HG02571 (cell line): ENCODE measurements at regions not wholly inside any gene's neighbourhood (a gene's known extent, or its start where the extent isn't known, plus 50 kb on each side); places are given as distances from the start of the nearest gene placed in this dataset.
A peak's percentile ranks its signal among the peaks of the same experiment; 100 is the strongest.
"Not testable (repeated sequence)": the region's sequence is repeated elsewhere in the genome, so short reads cannot be mapped to it uniquely, and the experiment has no call there.

Experiments used
- ATAC-seq: cut with Tn5 transposase; IDR thresholded peaks from one replicate; pipeline ENCODE4 v1.9.1; 2021; ENCODE audit warnings: mild to moderate bottlenecking, moderate library complexity; ENCODE audit not compliant: unreplicated experiment

DNA sequence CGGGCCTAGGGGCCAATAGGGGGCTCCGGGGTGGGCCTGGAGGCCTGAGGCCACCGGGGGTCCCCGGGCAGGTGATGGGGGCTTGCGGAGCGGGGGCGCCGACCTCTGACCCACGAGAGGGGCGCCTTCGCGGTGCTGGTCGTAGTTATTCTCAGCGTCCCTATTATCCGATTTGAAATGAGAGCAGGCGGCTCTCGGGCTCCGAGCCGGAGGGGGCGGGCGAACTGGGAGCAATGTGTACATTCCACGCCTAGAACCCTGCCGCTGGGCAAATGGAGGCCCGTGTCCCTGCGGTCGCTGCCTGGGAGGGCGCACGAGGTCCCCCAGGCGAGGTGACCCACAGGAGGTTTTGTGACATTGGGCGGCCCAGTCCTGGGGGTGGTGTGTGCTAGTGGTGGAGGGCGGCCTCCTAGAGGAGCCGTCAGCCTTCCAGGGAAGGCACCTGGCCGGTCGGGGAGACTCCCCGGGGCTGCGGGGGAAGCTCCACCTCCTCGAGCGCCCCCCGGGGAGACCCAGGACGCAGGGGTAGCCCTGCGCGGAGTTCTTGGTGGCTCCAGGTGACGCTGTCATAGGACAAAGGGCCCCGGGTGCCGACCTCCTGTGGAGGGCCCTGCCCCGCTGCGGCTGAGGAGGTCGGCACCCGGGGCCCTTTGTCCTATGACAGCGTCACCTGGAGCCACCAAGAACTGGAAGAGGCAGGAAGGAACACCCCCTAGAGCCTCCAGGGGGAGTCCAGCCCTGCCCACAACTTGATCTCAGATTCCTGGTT lies 102.6 kb upstream of the PRKX start:
- no peak for ATAC-seq

DNA sequence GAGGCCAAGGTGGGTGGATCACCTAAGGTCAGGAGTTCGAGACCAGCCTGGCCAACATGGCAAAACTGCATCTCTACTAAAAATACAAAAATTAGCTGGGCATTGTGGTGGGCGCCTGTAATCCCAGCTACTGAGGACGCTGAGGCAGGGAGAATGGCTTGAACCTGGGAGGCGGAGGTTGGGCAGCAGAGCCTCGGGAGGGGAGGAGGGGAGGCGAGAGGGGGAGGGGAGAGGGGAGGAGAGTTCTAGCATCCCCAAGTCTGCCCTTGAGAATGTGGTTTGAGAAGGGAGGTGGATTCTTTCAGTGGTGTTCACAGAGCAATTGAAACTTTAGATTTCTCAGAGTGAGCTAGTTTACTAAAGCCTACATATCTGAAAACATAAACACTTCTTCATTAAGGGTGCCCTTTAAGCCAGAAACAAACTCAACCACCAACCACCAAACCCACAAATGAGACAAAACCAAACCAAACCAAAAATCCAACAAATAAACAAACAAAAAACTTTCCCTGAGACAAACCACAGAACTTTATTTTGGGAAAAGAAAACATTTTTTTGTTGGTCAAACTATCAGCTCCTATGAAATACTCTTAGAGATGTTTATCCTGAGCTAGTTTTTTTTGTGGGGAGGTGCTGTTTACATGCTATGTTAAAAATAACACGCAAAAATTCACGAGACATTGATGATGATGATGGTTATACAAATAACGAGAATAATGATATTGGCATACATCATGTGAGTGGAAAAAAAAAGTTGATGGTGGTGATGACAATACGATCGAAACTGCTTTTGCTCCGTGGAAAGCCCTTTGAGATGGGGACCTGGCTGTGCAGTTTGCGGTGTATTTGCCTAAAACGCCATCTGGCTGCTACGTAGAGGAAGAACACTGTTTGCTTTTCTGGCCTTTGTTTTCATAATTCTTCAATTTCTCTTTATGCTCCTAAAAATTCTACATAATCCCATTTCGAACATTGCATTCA lies 98.2 kb upstream of the PRKX start:
- ATAC-seq: peak; percentile 15

DNA sequence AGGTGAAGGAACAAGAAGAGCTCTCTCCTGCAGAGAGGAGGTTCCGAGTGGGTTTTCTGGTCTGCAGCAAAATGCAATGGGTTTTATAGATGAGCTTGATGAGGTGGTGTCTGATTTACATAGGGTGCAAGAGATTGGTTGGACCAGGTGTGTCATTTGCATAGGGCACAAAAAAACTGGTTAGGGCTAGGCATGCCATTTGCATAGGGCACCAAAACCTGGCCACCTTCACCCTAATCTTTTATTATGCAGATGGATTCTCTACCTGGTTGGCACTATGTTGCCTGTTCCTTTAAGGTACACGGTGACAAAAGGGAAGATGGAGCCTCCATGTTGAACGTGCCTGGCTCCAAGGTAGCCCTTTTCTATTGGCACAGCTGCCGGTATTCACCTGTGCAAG lies 94.5 kb upstream of the PRKX start:
- ATAC-seq: no peak

DNA sequence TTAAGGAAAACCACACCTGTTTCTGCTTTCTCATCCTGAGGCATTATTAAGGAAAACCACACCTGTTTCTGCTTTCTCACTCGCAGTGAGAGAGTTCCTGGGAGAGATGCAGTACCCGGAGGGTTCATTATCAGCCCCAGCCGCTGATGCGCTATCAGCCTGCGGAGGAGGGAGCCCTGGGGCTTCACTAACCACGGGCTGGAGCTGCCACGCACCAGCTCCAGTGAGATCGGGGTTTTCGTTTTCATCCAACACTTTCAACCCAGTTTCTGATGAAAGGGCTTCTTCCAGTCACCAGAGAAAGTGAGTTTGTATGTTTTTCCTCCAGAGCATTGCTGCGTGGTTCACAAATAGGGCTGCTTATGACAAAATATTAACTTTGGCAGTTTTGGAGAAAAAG lies 93.2 kb upstream of the PRKX start:
- no peak for ATAC-seq

DNA sequence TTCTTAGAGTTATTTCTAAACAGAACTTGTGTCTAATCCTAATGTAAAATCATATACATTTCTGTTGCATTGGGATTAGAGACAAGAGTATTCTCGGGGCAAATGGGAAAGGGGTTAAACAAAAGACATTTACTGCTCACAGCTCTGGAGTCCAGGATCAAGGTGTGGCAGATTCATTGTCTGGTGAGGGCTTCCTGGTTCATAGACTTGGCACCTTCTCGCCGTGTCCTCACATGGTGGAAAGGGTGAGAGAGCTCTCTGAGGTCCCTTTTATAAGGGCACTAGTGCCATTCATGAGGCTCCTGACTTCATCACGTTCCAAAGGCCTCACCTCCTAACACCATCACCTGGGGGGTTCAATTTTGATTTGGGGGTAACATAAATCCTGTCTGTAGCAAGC lies 90.3 kb upstream of the PRKX start:
- no peak for ATAC-seq

DNA sequence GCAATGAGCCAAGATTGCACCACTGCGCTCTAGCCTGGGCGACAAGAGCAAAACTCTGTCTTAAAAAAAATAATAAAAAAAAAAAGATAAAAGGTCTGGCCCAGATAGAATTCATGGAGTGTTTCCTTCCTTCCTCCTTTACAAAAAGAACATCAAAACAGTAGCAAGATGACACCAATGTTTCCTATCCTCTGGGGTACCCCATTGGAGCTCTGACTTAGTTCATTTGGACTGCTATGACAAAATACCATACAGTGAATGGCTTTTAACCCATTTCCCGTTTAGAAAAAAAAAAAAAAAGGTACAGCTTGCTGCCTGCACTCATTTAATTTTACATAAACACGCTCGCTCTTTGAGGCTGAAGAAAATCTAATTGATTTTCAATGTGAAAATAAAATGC lies 89.9 kb upstream of the PRKX start:
- ATAC-seq: no peak

DNA sequence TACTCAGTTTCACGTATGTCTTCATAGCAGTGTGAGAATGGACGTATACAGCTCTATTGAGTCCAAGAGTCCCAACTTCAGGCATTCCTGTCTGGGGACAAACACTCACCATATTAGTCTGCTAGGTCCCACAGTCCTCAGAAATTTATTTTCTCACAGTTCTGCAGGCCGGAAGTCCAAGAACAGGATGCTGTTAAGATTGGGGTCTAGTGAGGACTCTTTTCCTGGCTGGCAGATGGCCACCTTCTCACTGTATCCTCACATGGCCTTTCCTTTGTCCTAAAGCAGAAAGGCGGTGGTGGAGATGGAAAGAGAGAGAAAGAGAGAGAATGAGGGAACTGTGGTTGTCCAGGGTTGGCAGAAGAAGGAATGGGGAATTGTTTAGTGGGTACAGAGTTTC lies 82.0 kb upstream of the PRKX start:
- not testable (repeated sequence) for ATAC-seq

DNA sequence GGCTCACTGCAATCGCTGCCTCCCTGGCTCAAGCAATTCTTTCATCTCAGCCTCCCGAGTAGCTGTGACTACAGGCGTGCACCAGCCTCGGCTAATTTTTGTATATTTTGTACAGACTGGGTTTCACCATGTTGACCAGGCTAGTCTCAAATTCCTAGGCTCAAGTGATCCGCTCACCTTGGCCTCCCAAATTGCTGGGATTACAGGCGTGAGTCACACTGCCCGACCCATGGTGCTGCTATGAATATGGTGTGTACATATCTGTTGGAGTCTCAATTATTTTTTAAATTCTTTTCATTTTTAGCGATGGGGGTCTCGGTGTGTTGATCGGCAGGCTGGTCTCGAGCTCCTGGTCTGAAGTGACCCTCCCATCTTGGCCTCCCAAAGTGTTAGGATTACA lies 78.0 kb upstream of the PRKX start:
- no peak for ATAC-seq

DNA sequence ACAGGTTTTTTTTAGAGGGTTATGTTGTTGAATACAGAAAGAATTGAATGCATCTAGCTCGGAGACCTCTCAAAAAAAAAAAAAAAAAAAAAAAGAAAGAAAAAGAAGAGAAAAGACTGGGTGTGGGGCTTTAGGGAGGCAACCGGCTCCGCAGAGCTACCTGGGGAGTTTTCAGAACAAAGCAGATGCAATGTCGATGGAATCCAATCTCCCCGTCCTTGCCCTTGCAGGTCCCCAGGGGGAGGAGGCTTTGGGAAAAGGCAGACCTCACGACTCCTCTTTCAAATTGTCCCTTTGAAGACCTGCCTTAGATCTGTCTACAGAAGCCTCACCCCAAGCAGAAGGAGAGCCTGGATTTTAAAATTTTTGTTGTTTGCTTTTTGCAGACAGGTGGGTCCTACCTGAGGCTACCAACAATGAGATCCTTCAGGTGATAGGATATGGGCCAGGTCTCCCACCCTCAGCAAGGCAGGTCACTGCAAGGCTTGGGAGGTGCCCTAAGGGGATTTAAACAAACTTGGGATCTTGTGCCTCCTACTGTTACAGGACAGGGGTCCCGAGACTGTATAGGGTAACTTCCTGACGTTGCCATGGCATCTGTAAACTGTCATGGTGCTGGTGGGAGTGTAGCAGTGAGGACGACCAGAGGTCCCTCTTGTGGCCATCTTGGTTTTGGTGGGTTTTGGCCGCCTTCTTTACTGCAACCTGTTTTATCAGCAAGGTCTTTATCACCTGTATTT lies 75.2 kb upstream of the PRKX start:
- no peak for ATAC-seq

DNA sequence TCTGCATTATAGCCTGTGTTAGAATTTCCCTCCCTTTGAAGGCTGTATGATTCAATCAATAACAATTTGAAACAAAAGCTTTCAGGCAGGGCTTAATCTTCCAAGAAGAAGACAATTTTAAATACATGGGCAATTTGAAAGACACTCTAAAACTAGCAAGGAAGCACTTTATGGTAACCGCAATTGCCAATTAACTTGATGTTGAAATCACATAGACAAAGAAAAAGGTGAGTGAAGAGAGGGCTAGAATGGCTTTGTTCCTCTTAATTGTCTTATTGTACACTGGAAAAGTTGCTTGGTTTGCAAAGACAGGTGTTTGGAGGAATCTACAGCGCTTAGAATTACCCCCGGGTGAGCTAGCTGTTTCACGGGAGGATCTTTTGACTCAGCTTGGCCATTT lies 74.4 kb upstream of the PRKX start:
- ATAC-seq: no peak

DNA sequence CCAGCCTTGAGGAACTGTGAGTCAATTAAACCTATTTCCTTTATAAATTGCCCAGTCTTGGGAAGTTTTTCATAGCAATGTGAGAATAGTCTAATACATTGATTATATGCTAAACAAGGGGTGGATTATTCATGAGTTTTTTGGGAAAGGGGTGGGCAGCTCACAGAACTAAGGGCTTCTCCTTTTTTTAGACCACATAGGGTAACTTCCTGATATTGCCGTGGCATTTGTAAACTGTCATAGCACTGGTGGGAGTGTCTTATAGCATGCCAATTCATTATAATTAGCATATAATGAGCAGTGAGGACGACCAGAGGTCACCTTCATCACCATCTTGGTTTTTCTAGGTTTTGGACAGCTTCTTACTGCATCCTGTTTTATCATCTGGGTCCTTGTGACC lies 72.4 kb upstream of the PRKX start:
- ATAC-seq: not testable (repeated sequence)

DNA sequence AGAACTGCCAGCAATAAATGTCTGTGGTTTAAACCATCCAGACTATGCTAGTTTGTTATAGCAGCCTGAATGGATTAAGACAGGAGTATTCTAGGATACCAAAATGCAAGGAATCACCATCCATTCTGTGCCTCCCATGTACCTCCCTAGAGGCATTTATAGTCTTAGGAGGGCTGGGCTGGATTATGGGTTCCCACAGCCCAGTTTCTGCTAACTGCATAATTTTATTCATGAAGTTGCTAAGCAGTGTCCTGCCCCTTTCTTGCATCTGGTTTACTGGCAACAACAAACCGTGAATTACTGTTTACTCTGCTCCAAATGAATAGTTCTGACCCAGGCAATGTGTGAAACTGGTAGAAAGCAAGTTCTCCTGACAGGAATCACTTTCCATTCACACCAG lies 67.1 kb upstream of the PRKX start:
- no peak for ATAC-seq

DNA sequence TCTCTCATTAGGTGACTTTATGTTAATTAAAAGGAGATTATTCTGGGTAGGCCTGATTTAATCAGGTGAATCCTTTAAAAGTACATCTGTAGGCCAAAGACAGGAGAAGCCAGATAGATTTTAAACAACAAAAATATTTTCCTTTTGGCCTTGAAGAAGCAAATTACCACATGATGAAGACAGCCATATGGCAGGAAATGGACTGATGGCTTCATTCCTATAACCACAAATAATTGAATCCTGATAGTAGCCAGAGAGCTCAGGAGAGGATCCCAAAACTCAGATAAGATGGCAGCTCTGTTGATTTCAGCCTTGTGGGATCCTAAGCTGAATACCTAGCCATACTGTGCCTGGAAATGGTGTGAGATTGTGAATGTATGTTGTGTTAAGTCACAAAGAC lies 66.1 kb upstream of the PRKX start:
- no peak for ATAC-seq

DNA sequence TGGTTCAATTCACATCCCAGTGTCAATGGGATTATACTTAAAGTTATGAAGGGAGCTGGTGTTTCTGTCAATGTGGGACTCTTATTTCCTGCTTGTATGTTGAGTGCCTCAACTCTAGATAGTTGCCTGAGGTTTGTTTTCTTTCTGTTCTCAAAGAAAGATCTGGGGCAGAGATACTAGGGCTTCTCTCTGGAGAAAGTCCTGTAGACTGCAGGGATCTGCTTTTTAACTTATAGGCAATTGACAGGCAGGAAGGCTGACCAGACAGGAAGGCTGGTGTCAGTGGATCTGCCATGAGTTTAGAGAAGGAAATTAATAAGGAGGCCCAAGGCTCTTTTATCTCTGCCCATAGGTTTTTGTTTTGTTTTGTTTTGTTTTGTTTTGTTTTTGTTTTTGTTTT lies 64.0 kb upstream of the PRKX start:
- no peak for ATAC-seq

DNA sequence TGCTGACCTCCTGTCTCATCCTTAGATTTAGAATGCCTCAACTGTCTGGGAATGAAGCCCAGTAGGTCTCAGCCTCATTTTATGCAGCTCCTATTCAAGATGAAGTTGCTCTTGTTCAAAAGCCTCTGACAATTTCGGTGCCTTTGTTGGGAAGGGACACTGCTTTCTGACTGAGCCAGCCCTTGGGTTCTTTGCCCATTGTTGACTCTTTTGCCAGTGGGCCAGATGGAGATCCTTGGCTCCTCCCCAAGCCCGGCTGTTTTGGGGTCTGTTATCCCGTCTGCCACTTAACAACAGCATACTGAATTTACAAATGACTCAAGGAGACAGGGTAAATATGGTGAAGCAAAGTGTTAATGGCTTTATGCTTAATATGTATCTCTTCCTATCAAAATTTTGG lies 58.3 kb upstream of the PRKX start:
- no peak for ATAC-seq

DNA sequence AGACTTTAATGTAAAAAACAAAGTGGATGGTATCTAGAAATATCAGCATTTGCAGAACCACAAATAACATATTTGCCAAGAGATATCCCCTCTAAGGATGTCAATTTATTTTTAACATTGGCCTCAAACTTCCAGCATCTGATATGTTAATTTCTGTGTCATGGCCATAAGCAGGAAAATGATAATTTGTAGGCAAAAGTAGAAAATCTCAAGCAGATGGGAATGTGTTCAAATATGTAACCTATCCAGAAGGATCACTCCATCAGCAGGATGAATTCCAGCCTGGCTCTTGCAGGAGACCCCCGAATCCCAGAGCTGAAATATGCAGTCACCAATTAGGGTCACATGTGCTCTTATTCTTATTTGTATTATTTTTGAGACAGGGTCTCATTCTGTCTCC lies 55.4 kb upstream of the PRKX start:
- ATAC-seq: no peak
